Testis (tissue), 2 donors: ENCODE measurements at regions not wholly inside any gene's neighbourhood (a gene's known extent, or its start where the extent isn't known, plus 50 kb on each side); places are given as distances from the start of the nearest gene placed in this dataset.

Experiments used
- DNase-seq: peaks from one replicate; pipeline ENCODE4 v3.0.0-alpha.2; 2019
- H3K27ac ChIP-seq, 2 donors: fragments of 200-600 bp; sonication (generic); one replicate each; pipeline ENCODE4 v1.5.1; 2019
- H3K27me3 ChIP-seq: fragments of 200-600 bp; sonication (generic); one replicate; pipeline ENCODE4 v1.5.1; 2019
- H3K36me3 ChIP-seq: fragments of 200-600 bp; sonication (generic); one replicate; pipeline ENCODE4 v1.5.1; 2017; ENCODE audit warnings: low read depth; ENCODE audit errors: missing control alignments
- H3K4me1 ChIP-seq: fragments of 200-600 bp; sonication (generic); one replicate; pipeline ENCODE4 v1.5.1; 2019
- H3K4me3 ChIP-seq, 2 donors: fragments of 200-600 bp; sonication (generic); one replicate each; pipeline ENCODE4 v1.5.1; 2017 to 2019
- H3K9me3 ChIP-seq: fragments of 200-600 bp; sonication (generic); one replicate; pipeline ENCODE4 v1.5.1; 2017
- POLR2A ChIP-seq: fragments of 450-650 bp; IDR thresholded peaks from one replicate; pipeline ENCODE4 v1.6.1; 2017; ENCODE audit warnings: antibody characterized with exemption, mild to moderate bottlenecking, moderate library complexity
- WGBS, 2 donors: methylation state at CpG; one replicate each; pipeline ENCODE4 v1.1.5; 2018; 5-methylcytosine and 5-hydroxymethylcytosine counted together
- intact Hi-C: fragments of 100-400 bp; cut with DNase I; formaldehyde crosslinking; loops from one replicate; pipeline ENCODE4 v1.15.1; 2023; ENCODE audit warnings: low total_unique reads
- TF ChIP-seq, protein P1 (sequence below), 3 experiments: fragments of 450-650 bp in 2 of 3; fragments of 200-600 bp in 1 of 3; sonication (generic) in 1 of 3; IDR thresholded peaks; one replicate each; pipeline ENCODE4 v1.5.1; 2016 to 2019; ENCODE audit warnings: antibody characterized with exemption in 3 of 3, mild to moderate bottlenecking in 2 of 3, moderate library complexity in 1 of 3

DNA sequence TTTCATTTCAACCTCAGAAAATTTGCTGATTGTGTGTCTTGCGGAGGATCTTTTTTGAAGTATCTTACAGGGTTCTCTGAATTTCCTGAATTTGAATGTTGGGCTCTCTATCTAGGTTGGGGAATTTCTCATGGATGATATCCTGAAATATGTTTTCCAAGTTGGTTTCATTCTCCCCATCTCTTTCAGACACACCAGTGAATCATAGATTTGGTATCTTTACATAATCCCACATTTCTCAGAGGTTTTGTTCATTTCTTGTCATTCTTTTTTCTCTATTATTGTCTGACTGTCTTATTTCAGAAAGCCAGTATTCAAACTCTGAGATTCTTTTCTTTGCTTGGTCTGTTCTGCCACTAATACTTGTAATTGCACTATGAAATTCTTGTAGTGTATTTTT is 456.9 kb downstream of the PRELID2 start:
- no peak for TF ChIP-seq POLR2A
- TF ChIP-seq, protein P1, sequence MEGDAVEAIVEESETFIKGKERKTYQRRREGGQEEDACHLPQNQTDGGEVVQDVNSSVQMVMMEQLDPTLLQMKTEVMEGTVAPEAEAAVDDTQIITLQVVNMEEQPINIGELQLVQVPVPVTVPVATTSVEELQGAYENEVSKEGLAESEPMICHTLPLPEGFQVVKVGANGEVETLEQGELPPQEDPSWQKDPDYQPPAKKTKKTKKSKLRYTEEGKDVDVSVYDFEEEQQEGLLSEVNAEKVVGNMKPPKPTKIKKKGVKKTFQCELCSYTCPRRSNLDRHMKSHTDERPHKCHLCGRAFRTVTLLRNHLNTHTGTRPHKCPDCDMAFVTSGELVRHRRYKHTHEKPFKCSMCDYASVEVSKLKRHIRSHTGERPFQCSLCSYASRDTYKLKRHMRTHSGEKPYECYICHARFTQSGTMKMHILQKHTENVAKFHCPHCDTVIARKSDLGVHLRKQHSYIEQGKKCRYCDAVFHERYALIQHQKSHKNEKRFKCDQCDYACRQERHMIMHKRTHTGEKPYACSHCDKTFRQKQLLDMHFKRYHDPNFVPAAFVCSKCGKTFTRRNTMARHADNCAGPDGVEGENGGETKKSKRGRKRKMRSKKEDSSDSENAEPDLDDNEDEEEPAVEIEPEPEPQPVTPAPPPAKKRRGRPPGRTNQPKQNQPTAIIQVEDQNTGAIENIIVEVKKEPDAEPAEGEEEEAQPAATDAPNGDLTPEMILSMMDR (IDR thresholded peaks at IDR 0.05): no peak
- Histone ChIP-seq H3K36me3 (no peaks in the 10 kb centered on the region), H3K4me1 (no peaks in the 10 kb centered on the region), H3K9me3 (no peaks in the 10 kb centered on the region), H3K4me3 (no peak overlapping the region), H3K27me3 (no peaks in the 10 kb centered on the region), H3K27ac (no peak overlapping the region)
- DNase-seq: no peak
- intact Hi-C loops: no loop called here
- WGBS, 2 donors: 0 to 56% methylated on average over 1 of the region's 1 CpG

DNA sequence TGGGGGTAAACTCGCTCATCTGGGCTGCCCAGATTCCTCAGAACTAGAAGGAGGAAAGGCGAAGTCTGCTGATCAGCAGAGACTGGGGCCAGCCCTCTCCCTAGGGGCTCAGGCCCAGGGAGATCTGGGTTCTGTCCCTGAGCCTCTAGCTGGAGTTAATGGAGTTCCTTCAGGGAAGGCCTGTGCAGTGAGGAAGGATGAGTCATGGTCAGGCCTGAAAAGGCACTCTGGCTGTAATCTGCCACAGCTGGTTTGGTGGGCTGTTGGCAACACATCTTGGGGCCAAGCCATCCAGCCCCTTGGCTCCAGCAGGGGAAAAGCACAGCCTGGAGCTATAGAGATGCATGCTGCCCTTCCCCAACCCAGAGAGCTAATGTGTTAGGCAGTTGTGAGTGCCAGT is 459.6 kb downstream of the PRELID2 start:
- 75 to 79% methylated on average over 2 of the region's 2 CpGs for WGBS, 2 donors
- intact Hi-C loops: no loop called here
- H3K4me3 ChIP-seq: no peak overlapping the region
- TF ChIP-seq POLR2A: no peak
- TF ChIP-seq, protein P1 (IDR thresholded peaks at IDR 0.05): no peak
- H3K27me3 ChIP-seq: no peaks in the 10 kb centered on the region
- H3K27ac ChIP-seq: no peak overlapping the region
- H3K36me3 ChIP-seq: no peaks in the 10 kb centered on the region
- no peaks in the 10 kb centered on the region for H3K9me3 ChIP-seq
- no peaks in the 10 kb centered on the region for H3K4me1 ChIP-seq
- no peak for DNase-seq

DNA sequence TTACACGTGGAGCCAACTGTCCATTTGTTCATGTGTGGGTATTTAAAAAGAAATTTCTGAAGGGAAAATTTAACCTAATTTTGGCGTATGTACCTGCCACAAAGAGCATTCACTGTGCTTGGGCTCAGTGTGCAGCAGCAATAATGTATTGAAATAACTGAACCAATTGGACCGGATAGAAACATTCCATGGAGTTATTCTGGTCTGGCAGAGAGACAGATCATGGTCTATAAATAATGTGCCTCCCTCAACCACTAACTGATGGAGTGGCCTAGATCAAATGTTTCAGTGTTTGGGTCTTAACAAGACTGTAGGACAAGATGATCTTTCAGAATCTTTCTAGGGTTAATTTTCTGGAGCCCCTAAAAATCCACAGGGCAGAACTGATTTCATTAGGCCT is 469.7 kb downstream of the PRELID2 start:
- 84 to 85% methylated on average over 3 of the region's 3 CpGs for WGBS, 2 donors
- no peaks in the 10 kb centered on the region for H3K27me3 ChIP-seq
- no peaks in the 10 kb centered on the region for H3K9me3 ChIP-seq
- H3K4me3 ChIP-seq: no peak overlapping the region
- no peak overlapping the region for H3K27ac ChIP-seq
- H3K4me1 ChIP-seq: no peaks in the 10 kb centered on the region
- TF ChIP-seq, protein P1 (IDR thresholded peaks at IDR 0.05): no peak
- no peak for TF ChIP-seq POLR2A
- H3K36me3 ChIP-seq: no peaks in the 10 kb centered on the region
- intact Hi-C loops: no loop called here
- no peak for DNase-seq

DNA sequence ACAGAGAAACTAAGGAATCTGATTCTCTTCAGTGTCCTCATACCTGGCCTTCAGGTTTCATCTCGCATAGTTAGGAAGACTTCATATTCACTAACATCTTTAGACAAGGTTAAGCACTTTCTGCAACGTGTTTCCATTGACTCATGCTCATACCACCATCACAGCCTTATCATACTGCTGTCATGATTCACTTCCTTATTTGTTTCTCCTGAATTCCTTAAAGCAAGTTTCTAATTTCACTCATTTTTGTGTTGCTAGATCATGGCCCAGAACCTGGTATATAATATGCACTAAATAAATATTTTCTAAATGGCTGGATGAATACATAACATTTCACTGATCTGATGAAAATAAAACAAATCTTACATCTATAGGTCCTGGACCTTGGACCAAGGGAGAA is 472.9 kb downstream of the PRELID2 start:
- no peaks in the 10 kb centered on the region for H3K9me3 ChIP-seq
- no peak for DNase-seq
- H3K4me1 ChIP-seq: no peaks in the 10 kb centered on the region
- H3K36me3 ChIP-seq: no peaks in the 10 kb centered on the region
- intact Hi-C loops: no loop called here
- no peak overlapping the region for H3K27ac ChIP-seq
- no peaks in the 10 kb centered on the region for H3K27me3 ChIP-seq
- WGBS, 2 donors: 80 to 84% methylated on average over 2 of the region's 2 CpGs
- no peak overlapping the region for H3K4me3 ChIP-seq
- no peak for TF ChIP-seq POLR2A
- TF ChIP-seq, protein P1 (IDR thresholded peaks at IDR 0.05): no peak

DNA sequence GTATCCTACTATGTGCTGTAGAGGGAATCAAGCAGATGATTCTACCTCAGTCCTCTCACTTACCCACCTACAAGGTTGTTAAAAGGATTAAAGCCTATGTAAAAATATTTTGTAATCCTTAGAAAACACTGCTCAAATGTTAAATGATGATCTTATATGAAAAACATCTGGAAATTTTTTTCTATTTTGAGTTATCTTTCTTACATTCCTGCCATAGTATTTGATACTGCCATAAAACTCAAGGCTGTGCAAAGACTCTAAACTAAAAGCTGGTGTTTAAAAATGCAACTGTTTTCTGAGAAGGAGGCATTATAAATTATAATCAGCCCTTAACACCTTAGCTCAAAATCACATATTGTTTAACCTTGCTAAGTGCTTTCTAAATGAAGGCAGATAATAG is 474.2 kb downstream of the PRELID2 start:
- intact Hi-C loops: no loop called here
- Histone ChIP-seq H3K9me3 (no peaks in the 10 kb centered on the region), H3K4me3 (no peak overlapping the region), H3K36me3 (no peaks in the 10 kb centered on the region), H3K27me3 (no peaks in the 10 kb centered on the region), H3K27ac (no peak overlapping the region), H3K4me1 (no peaks in the 10 kb centered on the region)
- no peak for DNase-seq
- TF ChIP-seq POLR2A: no peak
- TF ChIP-seq, protein P1 (IDR thresholded peaks at IDR 0.05): no peak
